OCI-LY7 (cell line): ENCODE measurements at regions not wholly inside any gene's neighbourhood (a gene's known extent, or its start where the extent isn't known, plus 50 kb on each side); places are given as distances from the start of the nearest gene placed in this dataset.

Experiments
- CTCF ChIP-seq: fragments of 200-600 bp; sonication (generic); conservative IDR thresholded peaks from 2 replicates; pipeline ENCODE4 v1.5.1; 2014; ENCODE audit warnings: mild to moderate bottlenecking, antibody characterized with exemption, low read length, moderate library complexity, mixed read lengths
- EZH2phosphoT487 ChIP-seq: fragments of 200-600 bp; sonication (generic); IDR thresholded peaks from 2 replicates; pipeline ENCODE4 v1.6.1; 2018; ENCODE audit warnings: low read depth, borderline replicate concordance, mild to moderate bottlenecking, mixed run types, antibody characterized with exemption, low read length, moderate library complexity, mixed read lengths

DNA sequence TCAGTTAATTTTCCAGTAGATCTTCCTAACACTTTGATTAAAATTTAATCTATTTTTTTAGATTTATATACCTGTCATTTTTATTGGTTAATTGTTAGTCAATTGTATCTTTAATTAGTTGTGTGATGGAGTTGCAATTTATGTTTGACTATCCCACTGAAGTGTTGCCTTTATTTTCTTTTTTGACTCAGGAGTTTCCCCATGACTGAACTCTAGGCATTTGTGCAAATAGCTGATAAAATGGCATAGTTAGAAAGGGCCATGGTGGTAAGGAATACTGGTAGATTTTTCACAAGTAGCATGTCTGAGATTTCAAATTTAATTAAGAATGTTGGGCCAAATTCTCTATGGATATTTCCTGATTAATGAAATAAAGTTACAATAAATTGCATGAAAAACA is 273.1 kb upstream of the DAB2 start:
- TF ChIP-seq CTCF (no peak), EZH2phosphoT487 (no peak)
